K562 (cell line): ENCODE measurements at regions not wholly inside any gene's neighbourhood (a gene's known extent, or its start where the extent isn't known, plus 50 kb on each side); places are given as distances from the start of the nearest gene placed in this dataset.

Experiments used
- ATAC-seq: fragments of 200-7000 bp; cut with Tn5 transposase; 3 replicates; pipeline ENCODE4 v1.9.1; 2020; ENCODE audit warnings: moderate library complexity
- BruUV-seq: library from RNA; stranded (reverse); fragments of 400-500 nt; replicated peaks from 2 replicates; lab custom pipeline; 2021; lab: Mats Ljungman, UMichigan
- CTCF ChIA-PET: fragments of 300-600 bp; formaldehyde crosslinking; extraction: SDS; loops from one replicate; lab custom pipeline; 2021; ENCODE audit warnings: low intra/inter-chr PET ratio; lab: Yijun Ruan, JAX
- POLR2A ChIA-PET: fragments of 300-600, 350-650 bp; sonication (Branson Sonifier 250); formaldehyde crosslinking; extraction: SDS; loops from one replicate; lab custom pipeline; 2021; ENCODE audit warnings: antibody characterized with exemption, inconsistent platforms; lab: Yijun Ruan, JAX
- DNase-seq, 4 experiments: peaks; one replicate each; pipeline versions ENCODE4 v3.0.0 to v3.0.0-alpha.2; 2011 to 2018; ENCODE audit warnings: low spot score in 3 of 4, mixed read lengths in 3 of 4; ENCODE audit errors: extremely low read depth in 1 of 4
- FAIRE-seq: peaks from 2 replicates; lab custom pipeline; 2011; peaks lifted over from hg19 to GRCh38; lab: Jason Lieb, UNC
- H2AFZ ChIP-seq: 2 replicates; pipeline ENCODE4 v1.6.0; 2011; ENCODE audit warnings: low read depth, low read length, control low read depth, inconsistent platforms
- H3K27ac ChIP-seq: fragments of 200-600 bp; 3 replicates; pipeline ENCODE4 v1.8.0; 2011; ENCODE audit warnings: low read depth, mild to moderate bottlenecking, control low read depth, inconsistent platforms, low read length, moderate library complexity, mixed read lengths; ENCODE audit errors: extremely low read depth
- H3K27me3 ChIP-seq, 2 experiments: fragments of 300-600 bp in 1 of 2; 2 replicates in 1 of 2; 3 replicates in 1 of 2; pipeline versions ENCODE4 v1.6.0 to v1.8.0; 2011; ENCODE audit warnings: inconsistent platforms in 2 of 2, low read length in 2 of 2, mild to moderate bottlenecking in 1 of 2, mixed read lengths in 1 of 2, moderate library complexity in 1 of 2; ENCODE audit not compliant: control insufficient read depth in 2 of 2, insufficient read depth in 2 of 2
- H3K36me3 ChIP-seq: fragments of 300-600 bp; 3 replicates; pipeline ENCODE4 v1.8.0; 2011; ENCODE audit warnings: mild to moderate bottlenecking, low read length, inconsistent platforms; ENCODE audit not compliant: control insufficient read depth, insufficient read depth
- H3K4me1 ChIP-seq, 2 experiments: fragments of 200-600 bp in 1 of 2; replicated peaks in 1 of 2; 2 replicates in 1 of 2; 3 replicates in 1 of 2; pipeline versions ENCODE4 v1.5.1 to v1.8.0; 2011; ENCODE audit warnings: inconsistent platforms in 2 of 2, low read length in 2 of 2, mild to moderate bottlenecking in 1 of 2, mixed read lengths in 1 of 2, moderate library complexity in 1 of 2; ENCODE audit not compliant: control insufficient read depth in 2 of 2, insufficient read depth in 2 of 2
- H3K4me2 ChIP-seq: 2 replicates; pipeline ENCODE4 v1.6.1; 2011; ENCODE audit warnings: low read length, control low read depth, inconsistent platforms, mixed read lengths; ENCODE audit not compliant: insufficient read depth
- H3K4me3 ChIP-seq: fragments of 200-600 bp; sonication (generic), shearing (Covaris generic); 2 replicates; pipeline ENCODE4 v1.5.1; 2016; ENCODE audit warnings: control low read depth, inconsistent platforms
- H3K79me2 ChIP-seq: fragments of 200-600 bp; 3 replicates; pipeline ENCODE4 v1.8.0; 2011; ENCODE audit warnings: low read length, inconsistent platforms; ENCODE audit not compliant: control insufficient read depth, insufficient read depth
- H3K9ac ChIP-seq, 2 experiments: 2 replicates each; pipeline versions ENCODE4 v1.6.0 to v1.6.1; 2011; ENCODE audit warnings: low read depth in 2 of 2, low read length in 2 of 2, control low read depth in 1 of 2, inconsistent platforms in 1 of 2, mild to moderate bottlenecking in 1 of 2, mixed read lengths in 1 of 2; ENCODE audit not compliant: insufficient read depth in 1 of 2
- H3K9me1 ChIP-seq: one replicate; pipeline ENCODE4 v1.6.0; 2011; ENCODE audit warnings: inconsistent platforms, mild to moderate bottlenecking, low read length, moderate library complexity; ENCODE audit not compliant: control insufficient read depth, insufficient read depth
- H3K9me3 ChIP-seq: replicated peaks from 2 replicates; pipeline ENCODE4 v1.5.1; 2011; ENCODE audit warnings: low read depth, low read length, inconsistent platforms; ENCODE audit not compliant: control insufficient read depth, insufficient read depth
- H4K20me1 ChIP-seq: replicated peaks from 2 replicates; pipeline ENCODE4 v1.6.1; 2011; ENCODE audit warnings: low read length, inconsistent platforms, mixed read lengths; ENCODE audit not compliant: control insufficient read depth, insufficient read depth
- ETS2 ChIP-seq: IDR thresholded peaks from 2 replicates; pipeline ENCODE4 v1.6.1; 2016; ENCODE audit warnings: borderline replicate concordance, missing genetic modification characterization, mild to moderate bottlenecking, moderate library complexity, missing compliant biosample characterization; ENCODE audit not compliant: poor library complexity, severe bottlenecking
- POLR3G ChIP-seq: IDR thresholded peaks from 2 replicates; pipeline ENCODE4 v1.6.1; 2011; ENCODE audit not compliant: insufficient read length, insufficient replicate concordance; ENCODE audit errors: extremely low read depth
- SETDB1 ChIP-seq: IDR thresholded peaks from one replicate; pipeline ENCODE4 v1.6.1; 2012; ENCODE audit warnings: low read length, control low read depth, inconsistent platforms
- ZBTB8A ChIP-seq: fragments of 450-650 bp; IDR thresholded peaks from 2 replicates; pipeline ENCODE4 v1.6.1; 2018; ENCODE audit warnings: mild to moderate bottlenecking, moderate library complexity; ENCODE audit not compliant: partially characterized antibody
- WGBS: fragments of 100-300 bp; shearing (Covaris generic); methylation state at CpG from one replicate; pipeline ENCODE4 v1.1.6; 2016; ENCODE audit warnings: low coverage, mixed read lengths; ENCODE audit not compliant: insufficient coverage; ENCODE audit errors: missing lambda C conversion rate; 5-methylcytosine and 5-hydroxymethylcytosine counted together
- in situ Hi-C: fragments of 300-500 bp; cut with MboI; formaldehyde crosslinking; loops from 4 replicates; pipeline ENCODE4 v1.15.0; 2018; ENCODE audit warnings: inconsistent platforms, mixed read lengths
- intact Hi-C: fragments of 100-400 bp; cut with micrococcal nuclease; formaldehyde crosslinking; loops from 2 replicates; pipeline ENCODE4 v1.14.2; 2022
- TF ChIP-seq, protein P1 (sequence below), 3 experiments: IDR thresholded peaks in 2 of 3; conservative IDR thresholded peaks in 1 of 3; 2 replicates each; pipeline ENCODE4 v1.5.1; 2011 to 2012; ENCODE audit warnings: low read length in 3 of 3, mild to moderate bottlenecking in 3 of 3, control low read depth in 2 of 3, improper control_type of control experiment in 1 of 3, inconsistent platforms in 1 of 3, low read depth in 1 of 3, mixed read lengths in 1 of 3, moderate library complexity in 1 of 3; ENCODE audit not compliant: insufficient read depth in 2 of 3
- TF ChIP-seq, protein P2 (sequence below), 2 experiments: fragments of 450-650 bp; formaldehyde crosslinking in 1 of 2; IDR thresholded peaks; 2 replicates each; pipeline versions ENCODE4 v1.4.0 to v1.6.1; 2014 to 2020; ENCODE audit warnings: mild to moderate bottlenecking in 2 of 2, borderline replicate concordance in 1 of 2, low read depth in 1 of 2

DNA sequence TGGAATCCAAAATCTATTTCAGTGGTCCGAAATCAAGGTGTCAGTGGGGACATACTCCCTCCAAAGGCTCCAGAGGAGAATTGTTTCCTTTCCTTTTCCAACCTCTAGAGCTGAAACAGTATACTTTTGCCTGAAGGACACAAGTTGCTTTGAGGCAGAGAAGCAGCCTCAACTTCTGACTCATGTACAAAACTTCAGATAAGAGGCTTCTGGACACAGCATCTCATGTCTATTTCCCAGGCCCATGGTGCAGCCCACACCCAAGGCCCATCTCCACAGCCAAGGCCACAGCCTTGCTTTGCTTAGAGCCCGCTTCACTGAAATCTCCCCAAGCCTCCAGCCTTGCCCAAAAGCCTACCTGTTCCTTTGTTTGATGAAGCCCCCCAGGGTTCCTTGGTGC, 68.9 kb downstream of the ZNF467 start (continued):
- TF ChIP-seq, protein P1, sequence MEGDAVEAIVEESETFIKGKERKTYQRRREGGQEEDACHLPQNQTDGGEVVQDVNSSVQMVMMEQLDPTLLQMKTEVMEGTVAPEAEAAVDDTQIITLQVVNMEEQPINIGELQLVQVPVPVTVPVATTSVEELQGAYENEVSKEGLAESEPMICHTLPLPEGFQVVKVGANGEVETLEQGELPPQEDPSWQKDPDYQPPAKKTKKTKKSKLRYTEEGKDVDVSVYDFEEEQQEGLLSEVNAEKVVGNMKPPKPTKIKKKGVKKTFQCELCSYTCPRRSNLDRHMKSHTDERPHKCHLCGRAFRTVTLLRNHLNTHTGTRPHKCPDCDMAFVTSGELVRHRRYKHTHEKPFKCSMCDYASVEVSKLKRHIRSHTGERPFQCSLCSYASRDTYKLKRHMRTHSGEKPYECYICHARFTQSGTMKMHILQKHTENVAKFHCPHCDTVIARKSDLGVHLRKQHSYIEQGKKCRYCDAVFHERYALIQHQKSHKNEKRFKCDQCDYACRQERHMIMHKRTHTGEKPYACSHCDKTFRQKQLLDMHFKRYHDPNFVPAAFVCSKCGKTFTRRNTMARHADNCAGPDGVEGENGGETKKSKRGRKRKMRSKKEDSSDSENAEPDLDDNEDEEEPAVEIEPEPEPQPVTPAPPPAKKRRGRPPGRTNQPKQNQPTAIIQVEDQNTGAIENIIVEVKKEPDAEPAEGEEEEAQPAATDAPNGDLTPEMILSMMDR (IDR thresholded peaks at IDR 0.05 in 2 of 3, conservative IDR thresholded peaks at IDR 0.05 in 1 of 3; ENCODE audit: insufficient read depth in 2 of 3, low read depth in 1 of 3, low read length in 3 of 3) = 0 out of 6 replicates have a peak, but pooled peaks of 1 of the 3 experiments have one; percentile 12

DNA sequence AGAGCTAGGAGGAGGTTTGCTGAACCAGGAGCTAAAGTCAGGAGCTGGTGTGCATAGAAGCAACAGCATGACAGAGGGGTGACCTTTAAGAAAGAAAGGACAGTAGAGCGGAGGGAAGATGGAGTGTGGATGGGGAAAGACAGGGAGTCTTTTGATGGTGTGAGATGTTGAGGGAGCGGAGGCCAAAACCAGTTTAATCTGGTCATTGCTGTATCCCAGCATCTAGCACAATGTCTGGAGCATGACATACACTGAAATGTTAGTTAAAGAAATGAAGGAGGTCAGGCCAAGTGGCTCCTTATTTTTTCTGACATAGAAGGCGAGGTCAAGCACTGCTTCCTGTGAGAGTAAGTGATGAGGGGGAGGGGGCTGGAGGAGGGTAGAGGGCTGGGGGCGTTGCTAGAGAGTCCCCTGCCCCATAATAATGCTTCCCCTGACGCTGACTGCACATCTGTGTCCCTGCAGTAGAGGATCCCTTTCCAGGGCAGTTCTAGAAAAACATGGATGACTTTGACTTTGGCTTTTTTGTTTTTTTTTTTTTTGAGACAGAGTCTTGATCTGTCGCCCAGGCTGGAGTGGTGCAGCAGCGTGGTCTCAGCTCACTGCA, 70.2 kb downstream of the ZNF467 start:
- DNase-seq (peak in 1 of 4 experiments; percentile 4), FAIRE-seq (no peak), ATAC-seq (no peak)
- no TSS peak for BruUV-seq
- no peaks in the 10 kb centered on the region for H3K36me3 ChIP-seq
- H3K4me2 ChIP-seq = no peak overlapping the region
- in situ Hi-C loops = no loop called here
- intact Hi-C loops = loop anchor here (5.0 kb wide), 1 partner anchor 41 kb away; no protein-coding TSS in a partner anchor
- H4K20me1 ChIP-seq = no peaks in the 10 kb centered on the region
- TF ChIP-seq ETS2 (tag) = no peak
- TF ChIP-seq ZBTB8A = no peak
- TF ChIP-seq, protein P2, sequence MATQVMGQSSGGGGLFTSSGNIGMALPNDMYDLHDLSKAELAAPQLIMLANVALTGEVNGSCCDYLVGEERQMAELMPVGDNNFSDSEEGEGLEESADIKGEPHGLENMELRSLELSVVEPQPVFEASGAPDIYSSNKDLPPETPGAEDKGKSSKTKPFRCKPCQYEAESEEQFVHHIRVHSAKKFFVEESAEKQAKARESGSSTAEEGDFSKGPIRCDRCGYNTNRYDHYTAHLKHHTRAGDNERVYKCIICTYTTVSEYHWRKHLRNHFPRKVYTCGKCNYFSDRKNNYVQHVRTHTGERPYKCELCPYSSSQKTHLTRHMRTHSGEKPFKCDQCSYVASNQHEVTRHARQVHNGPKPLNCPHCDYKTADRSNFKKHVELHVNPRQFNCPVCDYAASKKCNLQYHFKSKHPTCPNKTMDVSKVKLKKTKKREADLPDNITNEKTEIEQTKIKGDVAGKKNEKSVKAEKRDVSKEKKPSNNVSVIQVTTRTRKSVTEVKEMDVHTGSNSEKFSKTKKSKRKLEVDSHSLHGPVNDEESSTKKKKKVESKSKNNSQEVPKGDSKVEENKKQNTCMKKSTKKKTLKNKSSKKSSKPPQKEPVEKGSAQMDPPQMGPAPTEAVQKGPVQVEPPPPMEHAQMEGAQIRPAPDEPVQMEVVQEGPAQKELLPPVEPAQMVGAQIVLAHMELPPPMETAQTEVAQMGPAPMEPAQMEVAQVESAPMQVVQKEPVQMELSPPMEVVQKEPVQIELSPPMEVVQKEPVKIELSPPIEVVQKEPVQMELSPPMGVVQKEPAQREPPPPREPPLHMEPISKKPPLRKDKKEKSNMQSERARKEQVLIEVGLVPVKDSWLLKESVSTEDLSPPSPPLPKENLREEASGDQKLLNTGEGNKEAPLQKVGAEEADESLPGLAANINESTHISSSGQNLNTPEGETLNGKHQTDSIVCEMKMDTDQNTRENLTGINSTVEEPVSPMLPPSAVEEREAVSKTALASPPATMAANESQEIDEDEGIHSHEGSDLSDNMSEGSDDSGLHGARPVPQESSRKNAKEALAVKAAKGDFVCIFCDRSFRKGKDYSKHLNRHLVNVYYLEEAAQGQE (IDR thresholded peaks at IDR 0.05; ENCODE audit: borderline replicate concordance) = peak; percentile 51
- TF ChIP-seq, protein P2 (CRISPR knock-in tag; IDR thresholded peaks at IDR 0.05; ENCODE audit: low read depth) = no peak
- TF ChIP-seq POLR3G = no peak
- no peak for TF ChIP-seq SETDB1
- no peaks in the 10 kb centered on the region for H3K9me1 ChIP-seq
- no peak overlapping the region for H3K4me3 ChIP-seq
- ChIA-PET CTCF (no interaction called here), POLR2A (interaction anchor here (0.9 to 1.1 kb wide), 2 partner anchors 16 to 76 kb away, joined by 3 read pairs; no protein-coding TSS in a partner anchor)
- no peaks in the 10 kb centered on the region; the same call in 1 of the 2 replicates for H3K9me3 ChIP-seq
- H3K9ac ChIP-seq = no peak overlapping the region
- H3K79me2 ChIP-seq = no peaks in the 10 kb centered on the region
- 4% methylated on average over 7 of the region's 7 CpGs for WGBS
- no peak overlapping the region for H2AFZ ChIP-seq
- H3K27ac ChIP-seq = no peak overlapping the region
- peaks cover 3 to 7% of the 10 kb centered on the region in 2 experiments; a peak in 1 of 5 replicates for H3K27me3 ChIP-seq
- H3K4me1 ChIP-seq = peaks cover 7 to 12% of the 10 kb centered on the region in 2 experiments; a peak in 3 of 5 replicates
